Breast epithelium (tissue), 3 donors: ENCODE measurements at regions not wholly inside any gene's neighbourhood (a gene's known extent, or its start where the extent isn't known, plus 50 kb on each side); places are given as distances from the start of the nearest gene placed in this dataset.
"Not testable (repeated sequence)": the region's sequence is repeated elsewhere in the genome, so short reads cannot be mapped to it uniquely, and the experiment has no call there.

ENCODE experiments used
- CTCF ChIP-seq, 3 donors: fragments of 450-650 bp; IDR thresholded peaks; one replicate each; pipeline ENCODE4 v1.5.1; 2016 to 2017; ENCODE audit warnings: antibody characterized with exemption in 3 of 3, mild to moderate bottlenecking in 3 of 3, moderate library complexity in 3 of 3
- POLR2A ChIP-seq: fragments of 450-650 bp; IDR thresholded peaks from one replicate; pipeline ENCODE4 v1.6.1; 2016; ENCODE audit warnings: antibody characterized with exemption, mild to moderate bottlenecking, moderate library complexity

DNA sequence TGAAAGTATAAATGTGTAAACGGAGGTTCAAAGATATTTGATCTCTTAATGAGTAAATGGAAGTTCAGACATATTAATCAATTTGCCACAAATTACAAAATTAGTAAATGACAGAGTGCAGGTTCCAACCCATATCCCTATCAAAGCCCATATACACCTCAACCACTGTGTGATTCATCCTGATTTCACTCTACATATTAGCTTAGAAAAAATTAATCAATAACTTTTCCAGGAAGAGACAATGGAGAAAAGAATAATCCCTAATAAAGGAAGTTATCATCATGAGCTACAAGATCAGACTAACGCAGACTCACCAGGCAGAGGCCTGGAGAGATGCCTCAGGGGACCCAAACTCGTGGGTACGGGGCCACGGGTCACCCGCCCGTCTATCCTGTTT, 2655.5 kb upstream of the DEFB115 start:
- TF ChIP-seq CTCF (IDR thresholded peaks at IDR 0.05); POLR2A: not testable (repeated sequence)
